ENCODE measurements at regions not wholly inside any gene's neighbourhood (a gene's known extent, or its start where the extent isn't known, plus 50 kb on each side); places are given as distances from the start of the nearest gene placed in this dataset.

GRCh38 chr15:61401903-61402698, 173.0 kb upstream of the RORA start:
- Histone ChIP-seq H3K4me2 (ENCODE audit: insufficient read depth, low read length) (no peak overlapping the region), H4K20me1 (replicated peaks; ENCODE audit: control insufficient read depth, insufficient read depth, low read length) (no peaks in the 10 kb centered on the region), H3K9me3 (replicated peaks; ENCODE audit: control insufficient read depth, insufficient read depth, low read depth, low read length) (no peaks in the 10 kb centered on the region), H3K27ac (ENCODE audit: extremely low read depth, low read depth, low read length) (no peak overlapping the region), H3K36me3 (ENCODE audit: control insufficient read depth, insufficient read depth, low read length) (no peaks in the 10 kb centered on the region), H3K9me1 (ENCODE audit: control insufficient read depth, insufficient read depth, low read length) (no peaks in the 10 kb centered on the region), H3K79me2 (ENCODE audit: control insufficient read depth, insufficient read depth, low read length) (no peaks in the 10 kb centered on the region), H2AFZ (ENCODE audit: low read depth, low read length) (no peak overlapping the region), H3K4me3 (no peak overlapping the region), H3K27me3 (ENCODE audit: control insufficient read depth in 2 of 2, insufficient read depth in 2 of 2, low read length in 2 of 2) (no peaks in the 10 kb centered on the region), H3K9ac (ENCODE audit: insufficient read depth in 1 of 2, low read depth in 2 of 2, low read length in 2 of 2) (no peak overlapping the region), H3K4me1 (replicated peaks in 1 of 2; ENCODE audit: control insufficient read depth in 2 of 2, insufficient read depth in 2 of 2, low read length in 2 of 2) (no peaks in the 10 kb centered on the region)
- TF ChIP-seq CEBPB (tag; IDR thresholded peaks at IDR 0.05), result peak; percentile 44; the same call in 1 of the 2 replicates
- TF ChIP-seq MYBL2 (IDR thresholded peaks at IDR 0.05; ENCODE audit: low read depth), result no peak
- TF ChIP-seq MYBL2 (CRISPR knock-in tag; IDR thresholded peaks at IDR 0.05; ENCODE audit: borderline replicate concordance), result no peak
- TF ChIP-seq ZNF444 (CRISPR knock-in tag; IDR thresholded peaks at IDR 0.05), result no peak
- no peak for TF ChIP-seq FUS (optimal IDR thresholded peaks at IDR 0.05; ENCODE audit: low read depth, low read length)
- no peak for TF ChIP-seq TAF15 (IDR thresholded peaks at IDR 0.05; ENCODE audit: low read depth, low read length)
- TF ChIP-seq CREB5 (CRISPR knock-in tag; IDR thresholded peaks at IDR 0.05), result no peak
- no peak for TF ChIP-seq HSF4 (CRISPR knock-in tag; IDR thresholded peaks at IDR 0.05; ENCODE audit: borderline replicate concordance)
- TF ChIP-seq CEBPG (CRISPR knock-in tag; IDR thresholded peaks at IDR 0.05), result no peak
- peak in 1 of 2 experiments; percentile 16; a peak in 1 of 4 replicates for TF ChIP-seq CEBPG (tag; conservative IDR thresholded peaks at IDR 0.05 in 1 of 2, IDR thresholded peaks at IDR 0.05 in 1 of 2)
- no peak for TF ChIP-seq EP300 (IDR thresholded peaks at IDR 0.05; ENCODE audit: low read length)
- in situ Hi-C loops (cut with MboI), result no loop called here
- 1% methylated on average over 6 of the region's 6 CpGs for WGBS (ENCODE audit: insufficient coverage, low coverage, missing lambda C conversion rate)
- FAIRE-seq (no peak), ATAC-seq (no peak), DNase-seq (ENCODE audit: extremely low read depth in 1 of 4, low spot score in 3 of 4) (no peak)
- CTCF ChIA-PET (ENCODE audit: low intra/inter-chr PET ratio), result no interaction called here
- BruUV-seq (replicated peaks), result no TSS peak
- intact Hi-C loops (cut with micrococcal nuclease), result no loop called here
- POLR2A ChIA-PET, result no interaction called here

Measured in K562 (cell line).